Upper lobe of left lung (tissue), 6 donors: ENCODE measurements at regions not wholly inside any gene's neighbourhood (a gene's known extent, or its start where the extent isn't known, plus 50 kb on each side); places are given as distances from the start of the nearest gene placed in this dataset.

ENCODE experiments used
- ATAC-seq, 2 donors: fragments of 200-7000 bp; cut with Tn5 transposase; one replicate each; pipeline ENCODE4 v1.9.1; 2022; ENCODE audit warnings: mild to moderate bottlenecking in 2 of 2, moderate library complexity in 2 of 2; ENCODE audit not compliant: low FRiP score in 2 of 2
- DNase-seq, 2 donors: peaks; one replicate each; pipeline ENCODE4 v3.0.0-alpha.2; 2019 to 2020
- H3K27ac ChIP-seq, 4 donors: fragments of 200-600 bp; sonication (generic); one replicate each; pipeline ENCODE4 v1.5.1; 2016 to 2019
- H3K27me3 ChIP-seq, 4 donors: fragments of 200-600 bp; sonication (generic); one replicate each; pipeline ENCODE4 v1.5.1; 2017 to 2019
- H3K36me3 ChIP-seq, 4 donors: fragments of 200-600 bp; sonication (generic); one replicate each; pipeline ENCODE4 v1.5.1; 2016 to 2019
- H3K4me1 ChIP-seq, 4 donors: fragments of 200-600 bp; sonication (generic); one replicate each; pipeline ENCODE4 v1.5.1; 2018 to 2019
- H3K4me3 ChIP-seq, 4 donors: fragments of 200-600 bp; sonication (generic); one replicate each; pipeline ENCODE4 v1.5.1; 2017 to 2019; ENCODE audit warnings: mild to moderate bottlenecking in 2 of 4, moderate library complexity in 1 of 4
- H3K9me3 ChIP-seq, 4 donors: fragments of 200-600 bp; sonication (generic); one replicate each; pipeline ENCODE4 v1.5.1; 2018 to 2019
- EP300 ChIP-seq, 4 donors: sonication (generic); formaldehyde crosslinking; IDR thresholded peaks; one replicate each; pipeline ENCODE4 v1.5.1; 2017; ENCODE audit warnings: antibody characterized with exemption in 4 of 4, control low read depth in 2 of 4
- POLR2A ChIP-seq, 4 donors: fragments of 450-650 bp; IDR thresholded peaks; one replicate each; pipeline ENCODE4 v1.5.1; 2016 to 2017; ENCODE audit warnings: antibody characterized with exemption in 4 of 4, mild to moderate bottlenecking in 2 of 4
- POLR2AphosphoS5 ChIP-seq, 2 donors: sonication (generic); formaldehyde crosslinking; IDR thresholded peaks; one replicate each; pipeline ENCODE4 v1.5.1; 2017; ENCODE audit warnings: antibody characterized with exemption in 2 of 2
- WGBS, 2 donors: methylation state at CpG; one replicate each; pipeline ENCODE4 v1.1.5; 2017 to 2018; 5-methylcytosine and 5-hydroxymethylcytosine counted together
- TF ChIP-seq, protein P1 (sequence below), 6 experiments: fragments of 450-650 bp in 4 of 6; fragments of 200-600 bp in 2 of 6; sonication (generic) in 2 of 6; IDR thresholded peaks; one replicate each; pipeline ENCODE4 v1.5.1; 2016 to 2019; ENCODE audit warnings: antibody characterized with exemption in 6 of 6
- donor health status: DM: no; HTN: no; CAD: no; lungs with moderate emphysema.
- donor health status: DM: no; HTN: yes; CAD: no; lungs with severe emphysema.

DNA sequence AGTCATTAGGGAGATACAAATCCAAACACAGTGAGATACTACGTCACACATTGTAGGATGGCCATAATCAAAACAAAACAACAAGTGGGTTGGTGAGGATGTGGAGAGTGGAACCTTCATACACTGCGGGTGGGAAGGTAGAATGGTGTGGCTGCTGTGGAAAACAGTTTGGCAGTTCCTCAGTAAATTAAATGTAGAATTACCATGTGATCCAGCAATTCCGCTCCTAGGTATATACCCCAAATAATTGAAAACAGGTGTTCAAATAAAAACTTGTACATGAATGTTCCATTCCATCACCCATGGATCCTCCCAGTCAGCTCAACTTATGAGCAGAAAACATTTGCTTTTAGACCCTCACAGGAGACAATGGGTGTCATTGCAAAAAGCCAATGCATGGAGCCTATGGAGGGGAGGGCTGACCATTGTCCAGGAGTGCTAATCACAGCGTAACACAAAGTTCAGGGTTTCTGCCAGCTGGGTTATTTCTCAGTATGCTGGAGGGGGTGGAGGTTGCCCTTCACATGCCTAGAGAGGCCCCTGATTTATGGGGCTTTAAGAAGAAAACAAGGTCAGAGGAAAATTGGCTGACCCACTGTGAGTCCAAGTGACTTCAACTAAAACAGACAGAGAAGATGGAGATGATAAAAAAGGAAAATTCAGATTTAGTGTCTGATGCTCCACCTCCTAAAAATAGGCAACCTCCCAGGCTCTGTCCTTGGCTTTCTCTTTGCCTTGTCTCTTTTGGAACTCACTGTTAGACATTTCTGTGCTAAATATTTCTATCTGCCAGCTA lies 124.1 kb downstream of the WDR11 start:
- TF ChIP-seq EP300 (IDR thresholded peaks at IDR 0.05) (no peak), POLR2A (IDR thresholded peaks at IDR 0.05) (no peak), POLR2AphosphoS5 (IDR thresholded peaks at IDR 0.05) (no peak)
- TF ChIP-seq, protein P1, sequence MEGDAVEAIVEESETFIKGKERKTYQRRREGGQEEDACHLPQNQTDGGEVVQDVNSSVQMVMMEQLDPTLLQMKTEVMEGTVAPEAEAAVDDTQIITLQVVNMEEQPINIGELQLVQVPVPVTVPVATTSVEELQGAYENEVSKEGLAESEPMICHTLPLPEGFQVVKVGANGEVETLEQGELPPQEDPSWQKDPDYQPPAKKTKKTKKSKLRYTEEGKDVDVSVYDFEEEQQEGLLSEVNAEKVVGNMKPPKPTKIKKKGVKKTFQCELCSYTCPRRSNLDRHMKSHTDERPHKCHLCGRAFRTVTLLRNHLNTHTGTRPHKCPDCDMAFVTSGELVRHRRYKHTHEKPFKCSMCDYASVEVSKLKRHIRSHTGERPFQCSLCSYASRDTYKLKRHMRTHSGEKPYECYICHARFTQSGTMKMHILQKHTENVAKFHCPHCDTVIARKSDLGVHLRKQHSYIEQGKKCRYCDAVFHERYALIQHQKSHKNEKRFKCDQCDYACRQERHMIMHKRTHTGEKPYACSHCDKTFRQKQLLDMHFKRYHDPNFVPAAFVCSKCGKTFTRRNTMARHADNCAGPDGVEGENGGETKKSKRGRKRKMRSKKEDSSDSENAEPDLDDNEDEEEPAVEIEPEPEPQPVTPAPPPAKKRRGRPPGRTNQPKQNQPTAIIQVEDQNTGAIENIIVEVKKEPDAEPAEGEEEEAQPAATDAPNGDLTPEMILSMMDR (IDR thresholded peaks at IDR 0.05), result no peak
- Histone ChIP-seq H3K4me1 (peaks cover 6 to 28% (median 17%) of the 10 kb centered on the region in 4 donors), H3K36me3 (no peaks in the 10 kb centered on the region), H3K9me3 (peaks cover 0 to 11% (median 9%) of the 10 kb centered on the region in 4 donors), H3K27me3 (peaks cover 0 to 17% (median 5%) of the 10 kb centered on the region in 4 donors), H3K27ac (peak overlapping the region in 1 of 4 donors; percentile 61), H3K4me3 (no peak overlapping the region)
- DNase-seq (no peak), ATAC-seq (no peak)
- WGBS, 2 donors, result 85 to 87% methylated on average over 4 of the region's 4 CpGs

DNA sequence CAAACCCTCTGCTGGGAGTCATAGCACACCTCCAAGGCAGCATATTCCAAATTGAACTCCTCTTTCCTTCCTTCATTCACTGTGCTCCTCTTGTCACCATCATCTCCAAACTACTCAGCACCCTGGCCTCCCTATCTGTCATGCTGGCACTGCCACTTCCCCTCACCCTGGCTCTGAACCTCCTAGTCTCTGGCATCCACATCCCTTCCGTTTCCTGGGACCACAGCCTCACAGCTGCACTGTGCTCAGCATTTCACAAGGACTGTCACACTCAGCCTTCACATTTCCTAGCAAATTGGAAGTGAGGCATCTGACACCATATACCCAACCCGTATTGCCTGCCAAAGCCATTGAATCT lies 124.7 kb downstream of the WDR11 start:
- Histone ChIP-seq H3K36me3 (no peaks in the 10 kb centered on the region), H3K9me3 (peaks cover 0 to 11% (median 9%) of the 10 kb centered on the region in 4 donors), H3K27ac (peak overlapping the region in 1 of 4 donors; percentile 61), H3K4me1 (peaks cover 6 to 31% (median 17%) of the 10 kb centered on the region in 4 donors), H3K4me3 (no peak overlapping the region), H3K27me3 (peaks cover 0 to 18% (median 5%) of the 10 kb centered on the region in 4 donors)
- WGBS, 2 donors, result 60 to 69% methylated on average over 2 of the region's 2 CpGs
- DNase-seq (no peak), ATAC-seq (no peak)
- TF ChIP-seq POLR2A (IDR thresholded peaks at IDR 0.05) (no peak), EP300 (IDR thresholded peaks at IDR 0.05) (no peak), POLR2AphosphoS5 (IDR thresholded peaks at IDR 0.05) (no peak)
- TF ChIP-seq, protein P1 (IDR thresholded peaks at IDR 0.05), result no peak

DNA sequence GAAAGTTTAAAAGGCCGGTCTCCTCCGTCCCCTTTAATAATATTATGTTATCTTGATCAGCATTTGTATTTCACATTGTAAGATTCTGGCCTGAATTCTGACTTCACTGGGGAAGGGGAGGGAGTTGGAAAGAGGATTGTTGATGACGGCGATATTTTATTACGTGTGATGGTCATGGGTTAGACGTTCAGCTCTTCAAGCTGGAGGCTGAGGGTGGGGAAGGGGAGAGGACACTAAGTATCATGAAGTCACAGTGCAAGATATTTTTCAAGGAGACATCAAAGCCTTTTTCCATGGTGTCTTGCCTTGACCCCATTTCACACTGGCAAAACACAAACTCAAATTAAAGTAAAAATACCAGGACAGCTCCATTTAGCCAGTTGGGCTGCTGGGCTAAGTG lies 126.7 kb downstream of the WDR11 start:
- TF ChIP-seq POLR2A (IDR thresholded peaks at IDR 0.05) (peak in 1 of 4 donors; percentile 8), POLR2AphosphoS5 (IDR thresholded peaks at IDR 0.05) (no peak), EP300 (IDR thresholded peaks at IDR 0.05) (no peak)
- H3K4me1 ChIP-seq, result peaks cover 6 to 33% (median 17%) of the 10 kb centered on the region in 4 donors
- peak overlapping the region in 3 of 4 donors; percentile 78 to 87 (median 82) for H3K27ac ChIP-seq
- peaks cover 0 to 11% (median 9%) of the 10 kb centered on the region in 4 donors for H3K9me3 ChIP-seq
- 57 to 61% methylated on average over 6 of the region's 6 CpGs for WGBS, 2 donors
- H3K4me3 ChIP-seq, result peak overlapping the region in 2 of 4 donors; percentile 49 to 51
- ATAC-seq, result no peak
- H3K27me3 ChIP-seq, result peaks cover 0 to 18% (median 5%) of the 10 kb centered on the region in 4 donors
- DNase-seq, result no peak
- no peaks in the 10 kb centered on the region for H3K36me3 ChIP-seq

DNA sequence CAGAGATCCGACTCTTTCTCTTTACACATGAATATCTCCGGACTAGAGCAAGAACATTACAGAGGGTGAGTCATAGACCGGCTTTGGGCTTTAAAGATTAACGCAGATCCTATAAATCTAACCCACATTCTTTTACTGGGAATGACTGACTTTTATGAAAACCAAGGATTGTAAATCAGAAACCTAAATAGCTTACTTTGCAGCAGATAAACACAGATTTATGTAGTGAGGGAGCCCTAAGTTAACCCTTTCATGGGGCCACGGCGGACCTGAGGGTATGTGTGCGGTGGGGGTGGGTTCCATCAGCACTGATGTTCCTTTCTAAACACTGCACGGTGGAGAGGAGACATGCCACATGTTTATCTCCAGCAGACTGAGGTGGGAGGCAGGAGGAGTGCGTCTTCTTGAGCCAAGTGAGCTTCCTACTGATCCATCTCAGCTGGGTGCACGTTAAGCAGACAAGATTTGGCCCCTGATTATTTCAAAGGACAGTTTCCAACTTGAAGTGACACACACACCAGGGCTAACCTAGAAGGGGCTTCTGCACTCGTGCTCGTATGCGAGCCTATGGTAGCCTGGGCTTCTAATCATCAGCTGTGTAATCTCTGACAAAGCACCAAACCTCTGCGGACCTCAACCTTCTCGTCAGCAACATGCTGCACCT lies 127.6 kb downstream of the WDR11 start:
- Histone ChIP-seq H3K9me3 (peaks cover 0 to 9% (median 8%) of the 10 kb centered on the region in 4 donors), H3K4me3 (peak overlapping the region in 3 of 4 donors; percentile 31 to 51 (median 49)), H3K27me3 (peaks cover 0 to 18% (median 5%) of the 10 kb centered on the region in 4 donors), H3K4me1 (peaks cover 6 to 33% (median 17%) of the 10 kb centered on the region in 4 donors), H3K36me3 (no peaks in the 10 kb centered on the region), H3K27ac (peak overlapping the region in 3 of 4 donors; percentile 78 to 87 (median 82))
- WGBS, 2 donors, result 27 to 35% methylated on average over 11 to 15 of the region's 15 CpGs
- no peak for TF ChIP-seq POLR2AphosphoS5 (IDR thresholded peaks at IDR 0.05)
- no peak for TF ChIP-seq EP300 (IDR thresholded peaks at IDR 0.05)
- TF ChIP-seq, protein P1 (IDR thresholded peaks at IDR 0.05), result no peak
- TF ChIP-seq POLR2A (IDR thresholded peaks at IDR 0.05), result no peak
- ATAC-seq, result no peak
- DNase-seq, result no peak
